CD4-positive, alpha-beta T cell treated with Interferon gamma for 1 hour (primary cell): ENCODE measurements at regions not wholly inside any gene's neighbourhood (a gene's known extent, or its start where the extent isn't known, plus 50 kb on each side); places are given as distances from the start of the nearest gene placed in this dataset.
"Not testable (repeated sequence)": the region's sequence is repeated elsewhere in the genome, so short reads cannot be mapped to it uniquely, and the experiment has no call there.

Experiments used
- DNase-seq: peaks from one replicate; pipeline ENCODE4 v3.0.0-alpha.2; 2020

- no peak for DNase-seq
Observed at GRCh38 chr14:85027681-85028370, 502.1 kb upstream of the FLRT2 start.

- DNase-seq: no peak
Observed at GRCh38 chr14:85037411-85037810, 492.5 kb upstream of the FLRT2 start.

- no peak for DNase-seq
Observed at GRCh38 chr14:85038526-85039352, 491.2 kb upstream of the FLRT2 start.

- no peak for DNase-seq
Observed at GRCh38 chr14:85039353-85039626, 490.7 kb upstream of the FLRT2 start.

GRCh38 chr14:85040046-85040685, 489.8 kb upstream of the FLRT2 start:
- DNase-seq: no peak

GRCh38 chr14:85041618-85042017, 488.3 kb upstream of the FLRT2 start:
- DNase-seq: no peak

GRCh38 chr14:85042301-85042700, 487.6 kb upstream of the FLRT2 start:
- DNase-seq: no peak

GRCh38 chr14:85050180-85050579, 479.8 kb upstream of the FLRT2 start:
- no peak for DNase-seq

GRCh38 chr14:85052646-85053045, 477.3 kb upstream of the FLRT2 start:
- DNase-seq: no peak

GRCh38 chr14:85054178-85054577, 475.8 kb upstream of the FLRT2 start:
- DNase-seq: no peak

- no peak for DNase-seq
Observed at GRCh38 chr14:85056267-85056666, 473.7 kb upstream of the FLRT2 start.

GRCh38 chr14:85057221-85057620, 472.7 kb upstream of the FLRT2 start:
- no peak for DNase-seq

- no peak for DNase-seq
Observed at GRCh38 chr14:85058150-85058549, 471.8 kb upstream of the FLRT2 start.

- DNase-seq: no peak
Observed at GRCh38 chr14:85060121-85060520, 469.8 kb upstream of the FLRT2 start.

GRCh38 chr14:85061256-85061655, 468.7 kb upstream of the FLRT2 start:
- no peak for DNase-seq

- no peak for DNase-seq
Observed at GRCh38 chr14:85063747-85064146, 466.2 kb upstream of the FLRT2 start.

- no peak for DNase-seq
Observed at GRCh38 chr14:85071447-85071846, 458.5 kb upstream of the FLRT2 start.

- no peak for DNase-seq
Observed at GRCh38 chr14:85074955-85075354, 455.0 kb upstream of the FLRT2 start.

- no peak for DNase-seq
Observed at GRCh38 chr14:85075694-85076476, 454.1 kb upstream of the FLRT2 start.

- not testable (repeated sequence) for DNase-seq
Observed at GRCh38 chr14:85077716-85078115, 452.2 kb upstream of the FLRT2 start.

GRCh38 chr14:85079842-85080730, 449.9 kb upstream of the FLRT2 start:
- no peak for DNase-seq

- no peak for DNase-seq
Observed at GRCh38 chr14:85084344-85084743, 445.6 kb upstream of the FLRT2 start.
